SK-N-SH treated with all-trans-retinoic acid at 6 μM for 48 hours (cell line): ENCODE measurements at regions not wholly inside any gene's neighbourhood (a gene's known extent, or its start where the extent isn't known, plus 50 kb on each side); places are given as distances from the start of the nearest gene placed in this dataset.

ENCODE experiments used
- ATAC-seq: fragments of 200-7000 bp; cut with Tn5 transposase; 3 replicates; pipeline ENCODE4 v1.9.1; 2020; ENCODE audit warnings: mild to moderate bottlenecking, moderate library complexity
- ARNTL ChIP-seq: fragments of 450-650 bp; formaldehyde crosslinking; IDR thresholded peaks from 2 replicates; pipeline ENCODE4 v1.5.0; 2020; ENCODE audit warnings: low read depth, mild to moderate bottlenecking, moderate library complexity, borderline replicate concordance
- BACH2 ChIP-seq: fragments of 250-450 bp; sonication (Bioruptor Pico); IDR thresholded peaks from 2 replicates; pipeline ENCODE4 v1.9.0; 2021; ENCODE audit warnings: mild to moderate bottlenecking, borderline replicate concordance
- CREB5 ChIP-seq: fragments of 250-450 bp; sonication (Bioruptor Pico); IDR thresholded peaks from 2 replicates; pipeline ENCODE4 v1.5.1; 2020; ENCODE audit warnings: low read depth, mild to moderate bottlenecking, moderate library complexity
- CSRNP3 ChIP-seq: fragments of 250-450 bp; sonication (Bioruptor Pico); IDR thresholded peaks from 2 replicates; pipeline ENCODE4 v1.5.1; 2021; ENCODE audit warnings: mild to moderate bottlenecking, moderate library complexity
- ISL1 ChIP-seq: fragments of 250-450 bp; sonication (Bioruptor Pico); IDR thresholded peaks from 2 replicates; pipeline ENCODE4 v2.1.2; 2022; ENCODE audit warnings: mild to moderate bottlenecking, moderate library complexity
- OSR1 ChIP-seq: fragments of 250-450 bp; sonication (Bioruptor Pico); IDR thresholded peaks from 2 replicates; pipeline ENCODE4 v1.8.0; 2022; ENCODE audit warnings: moderate library complexity, mild to moderate bottlenecking, inconsistent platforms
- PPARA ChIP-seq: fragments of 250-450 bp; sonication (Bioruptor Pico); IDR thresholded peaks from 2 replicates; pipeline ENCODE4 v1.5.0; 2020; ENCODE audit warnings: mild to moderate bottlenecking, borderline replicate concordance
- TCF4 ChIP-seq: fragments of 250-450 bp; sonication (Bioruptor Pico); IDR thresholded peaks from 2 replicates; pipeline ENCODE4 v1.8.0; 2021; ENCODE audit warnings: mild to moderate bottlenecking, moderate library complexity, borderline replicate concordance
- TOX ChIP-seq: fragments of 250-450 bp; sonication (Bioruptor Pico); IDR thresholded peaks from 2 replicates; pipeline ENCODE4 v1.8.0; 2021; ENCODE audit warnings: mild to moderate bottlenecking, moderate library complexity, borderline replicate concordance
- TSHZ2 ChIP-seq: fragments of 250-450 bp; sonication (Bioruptor Pico); IDR thresholded peaks from 2 replicates; pipeline ENCODE4 v1.5.0; 2020; ENCODE audit warnings: mild to moderate bottlenecking, moderate library complexity
- ZC3H10 ChIP-seq: fragments of 250-450 bp; sonication (Bioruptor Pico); IDR thresholded peaks from 2 replicates; pipeline ENCODE4 v1.5.1; 2021; ENCODE audit warnings: mild to moderate bottlenecking, moderate library complexity
- ZFP30 ChIP-seq: fragments of 450-650 bp; formaldehyde crosslinking; IDR thresholded peaks from 2 replicates; pipeline ENCODE4 v1.5.0; 2022; ENCODE audit warnings: mild to moderate bottlenecking, moderate library complexity
- ZNF565 ChIP-seq: fragments of 450-650 bp; formaldehyde crosslinking; conservative IDR thresholded peaks from 2 replicates; pipeline ENCODE4 v1.5.0; 2020; ENCODE audit warnings: low read depth, mild to moderate bottlenecking, moderate library complexity
- ZNF8 ChIP-seq: fragments of 450-650 bp; formaldehyde crosslinking; IDR thresholded peaks from 2 replicates; pipeline ENCODE4 v1.5.0; 2020; ENCODE audit warnings: mild to moderate bottlenecking, moderate library complexity

GRCh38 chr2:136212426-136213378, 94.8 kb upstream of the CXCR4 start (continued):
- TF ChIP-seq TSHZ2 (CRISPR knock-in tag): no peak
- TF ChIP-seq TOX (CRISPR knock-in tag): no peak
- TF ChIP-seq ARNTL: no peak
- TF ChIP-seq TCF4 (CRISPR knock-in tag): no peak
- no peak for TF ChIP-seq OSR1 (CRISPR knock-in tag)
- TF ChIP-seq CREB5 (CRISPR knock-in tag): no peak

GRCh38 chr2:136211701-136212100, 93.8 kb upstream of the CXCR4 start:
- no peak for TF ChIP-seq ARNTL
- no peak for TF ChIP-seq ZFP30 (CRISPR knock-in tag)
- TF ChIP-seq ZC3H10 (CRISPR knock-in tag): no peak
- no peak for TF ChIP-seq ISL1 (CRISPR knock-in tag)
- no peak for TF ChIP-seq OSR1 (CRISPR knock-in tag)
- TF ChIP-seq CSRNP3 (CRISPR knock-in tag): no peak
- TF ChIP-seq TSHZ2 (CRISPR knock-in tag): no peak
- no peak for TF ChIP-seq ZNF565 (CRISPR knock-in tag)
- no peak for ATAC-seq

GRCh38 chr2:136210822-136211221, 92.9 kb upstream of the CXCR4 start:
- ATAC-seq: no peak
- TF ChIP-seq OSR1 (CRISPR knock-in tag): no peak
- TF ChIP-seq ZNF8: no peak
- TF ChIP-seq BACH2 (CRISPR knock-in tag): no peak
- TF ChIP-seq PPARA (CRISPR knock-in tag): no peak

- TF ChIP-seq PPARA (CRISPR knock-in tag): no peak
- no peak for TF ChIP-seq BACH2 (CRISPR knock-in tag)
- no peak for TF ChIP-seq CREB5 (CRISPR knock-in tag)
- TF ChIP-seq ZC3H10 (CRISPR knock-in tag): no peak
- no peak for ATAC-seq
Observed at GRCh38 chr2:136210455-136210805, 92.5 kb upstream of the CXCR4 start.
